KBM-7 (cell line): ENCODE measurements at regions not wholly inside any gene's neighbourhood (a gene's known extent, or its start where the extent isn't known, plus 50 kb on each side); places are given as distances from the start of the nearest gene placed in this dataset.
"Not testable (repeated sequence)": the region's sequence is repeated elsewhere in the genome, so short reads cannot be mapped to it uniquely, and the experiment has no call there.

ENCODE experiments used
- DNase-seq: peaks from one replicate; pipeline ENCODE4 v3.0.0-alpha.2; 2015
- in situ Hi-C: fragments of 300-500 bp; cut with MboI; formaldehyde crosslinking; loops from 2 replicates; pipeline ENCODE4 v1.14.3; 2020; ENCODE audit warnings: low sequenced_read_pairs, low pct_unique_long_range_greater_than_20kb, mixed read lengths

DNA sequence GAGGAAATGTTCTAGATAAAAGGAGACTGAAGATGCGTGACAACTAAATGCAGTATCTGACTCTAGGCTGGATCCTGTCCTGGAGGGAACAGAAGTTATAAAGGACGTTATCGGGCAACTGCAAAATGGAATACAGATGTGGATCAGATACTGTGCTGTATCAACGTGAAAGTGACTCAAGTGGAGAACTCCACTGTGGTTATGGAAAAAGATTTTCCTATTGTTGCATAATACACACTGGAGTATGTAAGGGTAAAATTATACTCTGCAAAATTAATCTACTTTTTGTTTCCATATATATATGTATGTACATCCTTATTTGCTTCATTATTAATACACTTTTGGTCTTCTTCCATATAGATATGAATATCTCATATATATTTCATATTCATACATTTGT, 654.0 kb downstream of the QKI start:
- no peak for DNase-seq
- in situ Hi-C loops = no loop called here

DNA sequence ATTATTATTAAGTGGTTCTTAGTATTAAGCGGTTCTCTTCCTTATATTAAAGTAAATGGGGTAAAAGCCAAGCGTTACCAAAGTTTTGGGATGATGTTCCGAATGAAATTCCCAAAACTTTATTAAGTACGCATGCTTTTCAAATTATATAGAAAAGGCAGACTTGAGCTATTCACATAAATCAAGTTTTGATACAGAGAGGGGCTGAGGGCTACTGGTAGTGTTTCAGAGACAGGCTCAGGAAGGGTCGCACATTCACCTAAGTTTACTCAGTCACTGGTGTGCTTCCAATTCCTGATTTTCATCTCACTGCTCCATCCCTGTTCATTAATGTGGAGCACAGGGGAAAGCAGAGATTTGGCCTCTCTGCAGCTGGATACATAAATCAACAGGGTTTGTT, 652.2 kb downstream of the QKI start:
- in situ Hi-C loops = no loop called here

DNA sequence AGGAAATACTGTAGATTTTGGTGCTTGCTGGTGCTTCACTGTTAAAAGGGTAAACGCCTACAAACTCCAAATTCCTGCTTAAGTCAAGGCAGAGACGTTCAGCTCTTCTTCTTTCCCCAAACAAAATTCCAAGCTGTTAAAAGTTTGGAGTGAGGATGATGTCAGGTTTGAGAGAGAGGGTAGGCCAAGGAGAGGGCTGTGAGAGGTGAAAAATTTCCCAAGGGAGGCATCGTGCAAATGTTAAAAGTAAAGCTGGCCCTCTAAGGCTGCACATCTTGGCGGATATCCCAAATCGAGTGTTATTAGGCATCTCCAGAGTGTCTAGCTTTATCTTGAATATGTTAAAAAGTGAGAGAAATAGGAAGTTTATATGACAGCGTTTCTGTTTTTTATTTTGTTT, 651.8 kb downstream of the QKI start:
- DNase-seq = no peak
- in situ Hi-C loops = no loop called here

More for the DNA sequence above, 652.2 kb downstream of the QKI start:
- no peak for DNase-seq

DNA sequence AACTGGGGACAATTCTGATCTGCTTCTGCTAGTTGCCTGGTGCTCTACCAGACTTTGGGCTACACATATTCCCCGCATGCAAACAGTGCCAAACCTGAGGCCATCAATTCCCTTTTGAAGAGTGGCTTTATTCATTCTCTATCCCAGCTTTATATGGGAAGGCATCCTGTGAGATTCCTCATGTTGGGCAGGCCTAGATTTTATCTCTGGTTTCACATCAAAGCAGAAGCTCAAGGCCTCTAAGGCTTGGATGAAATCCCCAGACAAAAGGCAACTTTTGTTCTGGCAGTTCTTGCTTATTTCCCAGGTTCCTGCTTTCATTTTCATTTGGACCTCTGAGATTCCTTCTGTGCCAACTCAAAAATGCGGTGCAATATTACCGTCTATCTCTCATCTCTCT, 648.8 kb downstream of the QKI start:
- no peak for DNase-seq
- in situ Hi-C loops = no loop called here

DNA sequence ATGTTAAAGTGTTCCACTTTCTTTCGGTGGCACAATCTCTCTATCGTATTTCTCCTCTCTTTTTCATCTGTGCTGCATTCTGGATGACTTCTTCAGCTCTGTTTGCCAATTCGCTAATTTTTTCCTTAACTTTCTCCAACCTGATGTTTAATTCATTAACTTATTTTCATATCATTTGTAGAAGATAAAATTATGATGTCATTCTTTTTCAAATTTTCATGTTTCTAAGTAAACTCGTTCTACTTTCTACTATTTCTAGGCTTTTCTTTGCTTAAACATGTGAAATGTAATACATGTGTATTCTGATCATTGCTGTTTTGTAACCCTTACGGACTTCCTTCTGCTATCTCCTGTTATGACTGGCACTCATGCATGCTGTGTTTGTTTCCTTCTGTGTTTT, 648.4 kb downstream of the QKI start:
- in situ Hi-C loops = no loop called here
- no peak for DNase-seq

DNA sequence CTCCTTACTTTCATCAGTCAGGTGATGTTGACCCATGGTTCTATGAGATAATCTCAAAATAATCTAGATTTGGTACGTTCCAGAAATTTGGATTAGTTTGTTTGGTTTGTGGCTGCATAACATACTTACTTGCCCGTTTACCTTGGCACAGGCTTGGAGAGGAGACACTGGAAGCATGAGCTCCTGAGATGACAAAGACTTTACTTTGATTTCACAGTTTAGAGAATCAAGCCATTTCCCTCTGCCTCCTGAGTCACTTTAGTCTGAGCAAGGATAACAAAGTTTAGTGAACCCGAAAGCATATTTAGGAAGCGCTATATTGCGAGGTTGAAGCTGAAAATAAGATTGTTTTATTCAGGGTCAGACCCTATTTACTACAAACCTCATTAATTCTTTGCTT, 643.4 kb downstream of the QKI start:
- in situ Hi-C loops = no loop called here
- no peak for DNase-seq

DNA sequence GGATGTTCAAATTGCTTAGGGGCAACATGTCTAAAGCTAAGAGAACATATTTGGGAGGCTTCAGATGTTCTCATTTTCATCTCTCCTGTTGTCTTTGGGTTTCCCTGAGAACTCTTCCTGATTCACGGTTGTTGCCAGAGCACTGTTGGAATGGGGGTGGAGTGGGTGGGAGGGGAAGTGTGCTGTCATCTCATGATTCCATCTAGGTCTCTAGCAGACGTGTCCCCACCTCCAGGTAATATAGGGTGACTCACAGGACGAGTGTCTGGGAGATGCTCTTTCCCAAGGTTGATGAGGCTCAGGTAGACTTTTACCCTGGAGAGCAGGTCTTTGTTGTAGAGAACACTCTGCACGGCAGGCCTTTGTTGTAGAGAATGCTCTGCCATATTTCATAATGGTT, 636.9 kb downstream of the QKI start:
- in situ Hi-C loops = no loop called here
- DNase-seq = no peak

DNA sequence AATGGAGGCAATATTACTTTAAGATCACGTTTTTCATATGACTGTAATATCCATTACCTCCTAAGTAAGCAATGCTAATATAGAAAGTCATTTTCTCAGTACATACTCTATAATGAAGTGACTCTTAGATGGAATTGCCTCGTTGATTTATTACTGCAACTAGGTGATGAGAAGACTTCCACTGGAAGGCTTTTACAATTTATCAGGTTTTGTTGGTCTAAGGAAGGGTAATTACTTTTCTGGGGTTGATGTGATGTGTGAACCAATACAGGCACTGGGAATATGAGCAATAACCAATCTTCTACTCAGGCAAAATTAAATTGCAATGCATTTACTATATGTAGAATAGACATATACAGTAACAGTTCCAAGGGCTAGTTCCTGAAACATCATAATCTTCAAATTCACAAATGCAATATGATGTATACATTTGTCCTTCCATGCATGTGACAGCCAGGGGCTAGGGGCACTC, 635.0 kb downstream of the QKI start:
- in situ Hi-C loops = no loop called here
- no peak for DNase-seq

DNA sequence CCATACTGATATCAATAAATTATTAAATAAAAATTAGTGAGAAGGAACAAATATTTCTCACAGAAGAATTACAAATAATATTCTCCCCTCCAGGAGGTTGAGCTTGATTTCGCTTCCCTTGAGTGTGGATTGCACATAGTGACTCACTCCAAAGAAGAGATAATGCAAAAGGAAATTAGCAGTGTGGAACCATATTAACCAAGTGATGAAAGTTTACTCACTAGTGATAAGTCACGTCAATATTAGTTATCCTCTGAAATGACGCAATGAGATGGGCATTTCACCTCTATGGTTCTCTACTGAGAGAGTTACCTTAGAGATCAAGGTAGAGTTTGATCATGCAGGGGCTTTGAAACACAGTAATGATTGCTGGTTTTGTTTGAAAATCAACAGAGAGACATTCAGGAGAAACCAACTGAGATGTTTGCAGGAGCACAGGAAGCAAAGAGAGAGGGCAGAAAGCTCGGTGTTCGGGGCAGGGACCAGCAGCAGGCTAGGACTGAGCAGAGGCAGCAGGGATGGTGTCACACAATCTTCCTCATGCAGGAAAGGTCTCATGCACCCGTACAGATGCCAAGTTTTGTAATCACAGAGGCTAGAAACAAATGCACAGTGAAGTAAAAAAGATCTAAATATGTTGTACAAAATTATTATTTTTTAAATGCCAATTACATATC, 634.5 kb downstream of the QKI start:
- in situ Hi-C loops = no loop called here
- no peak for DNase-seq

DNA sequence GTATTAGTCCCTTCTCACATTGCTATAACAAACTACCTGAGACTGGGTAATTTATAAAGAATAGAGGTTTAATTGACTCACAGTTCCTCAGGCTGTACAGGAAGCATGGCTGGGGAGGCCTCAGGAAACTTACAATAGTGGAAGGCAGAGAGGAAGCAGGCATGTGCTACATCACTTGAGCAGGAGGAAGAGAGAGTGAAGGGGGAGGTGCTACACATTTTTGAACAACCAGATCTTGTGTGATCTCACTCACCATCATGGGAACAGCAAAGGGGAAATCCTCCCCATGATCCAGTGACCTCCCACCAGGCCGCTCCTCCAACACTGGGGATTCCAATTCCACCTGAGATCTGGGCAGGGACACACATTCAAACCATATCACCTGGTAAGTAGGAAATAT, 630.6 kb downstream of the QKI start:
- in situ Hi-C loops = no loop called here

DNA sequence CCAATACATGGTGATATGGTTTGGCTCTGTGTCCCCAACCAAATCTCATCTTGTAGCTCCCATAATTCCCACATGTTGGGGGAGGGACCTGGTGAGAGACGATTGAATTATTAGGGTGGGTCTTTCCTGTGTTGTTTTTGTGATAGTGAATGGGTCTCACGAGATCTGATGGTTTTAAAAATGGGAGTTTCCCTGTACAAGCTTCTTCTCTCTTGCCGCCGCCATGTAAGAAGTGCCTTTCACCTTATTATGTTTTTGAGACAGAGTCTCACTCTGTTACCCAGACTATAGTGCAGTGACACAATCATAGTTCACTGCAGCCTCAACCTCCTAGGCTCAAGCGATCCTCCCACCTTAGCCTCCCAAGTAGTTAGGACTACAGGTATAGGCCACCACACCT, 629.1 kb downstream of the QKI start:
- DNase-seq, in situ Hi-C loops: not testable (repeated sequence)

More for the DNA sequence above, 630.6 kb downstream of the QKI start:
- no peak for DNase-seq

DNA sequence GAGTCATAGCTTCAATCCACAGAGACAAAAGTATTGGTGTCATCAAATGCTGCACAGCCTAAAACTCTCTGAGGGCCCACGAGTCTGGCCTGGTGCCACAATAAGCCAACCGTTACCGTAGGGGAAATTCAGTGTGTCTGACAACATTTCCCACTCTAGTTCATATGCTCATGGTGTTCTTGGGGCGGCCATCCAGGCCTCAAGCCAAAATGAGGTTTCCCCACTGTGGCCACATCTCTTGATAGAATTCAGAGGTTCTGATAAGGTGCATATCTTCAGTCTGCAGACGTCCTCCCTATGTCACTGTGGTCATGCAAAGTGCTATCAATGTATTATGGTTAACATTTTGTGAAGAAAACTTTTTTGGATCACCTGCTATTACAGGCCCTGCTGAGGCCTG, 627.7 kb downstream of the QKI start:
- in situ Hi-C loops = no loop called here
- DNase-seq = no peak

DNA sequence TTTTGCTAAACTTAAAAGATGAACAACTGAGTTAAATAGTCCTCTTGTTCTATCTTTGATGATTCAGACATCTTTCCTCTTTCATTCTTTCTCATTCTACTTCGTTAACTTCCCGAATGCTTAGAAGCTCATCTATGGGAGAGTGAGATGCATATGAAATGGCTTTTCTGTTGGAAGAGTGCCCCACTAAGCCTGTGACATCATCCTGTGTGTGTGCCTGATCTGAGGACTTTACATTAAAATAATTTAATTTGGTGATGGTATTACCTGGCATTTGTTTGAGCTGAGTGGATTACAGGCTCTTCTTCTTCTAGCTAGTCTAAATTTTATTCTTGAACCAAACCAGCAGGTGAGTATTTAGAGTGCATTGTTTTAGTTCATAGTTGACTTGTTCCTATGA, 626.5 kb downstream of the QKI start:
- in situ Hi-C loops = no loop called here
- no peak for DNase-seq

DNA sequence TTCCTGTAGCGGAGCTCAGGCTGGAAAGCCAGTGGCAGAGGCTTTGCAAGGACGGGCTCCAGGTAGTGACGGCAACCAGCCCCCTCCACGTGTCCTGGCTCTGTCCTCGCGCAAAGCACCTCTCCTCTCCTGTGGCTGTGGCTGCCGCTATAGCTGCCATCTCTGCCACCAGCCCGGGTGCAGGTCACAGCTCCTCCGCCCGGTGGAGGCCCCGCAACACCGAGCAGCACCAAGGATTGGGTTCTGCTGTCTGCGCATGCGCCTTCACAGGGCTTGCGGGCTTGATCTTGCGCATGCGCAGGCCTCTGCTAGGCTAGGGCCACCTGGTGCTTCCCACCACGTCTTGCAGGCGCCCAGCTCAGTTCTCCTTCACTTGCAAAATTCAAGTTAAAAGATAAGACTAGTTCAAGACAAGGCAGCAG, 625.4 kb downstream of the QKI start:
- in situ Hi-C loops = no loop called here
- DNase-seq = no peak

DNA sequence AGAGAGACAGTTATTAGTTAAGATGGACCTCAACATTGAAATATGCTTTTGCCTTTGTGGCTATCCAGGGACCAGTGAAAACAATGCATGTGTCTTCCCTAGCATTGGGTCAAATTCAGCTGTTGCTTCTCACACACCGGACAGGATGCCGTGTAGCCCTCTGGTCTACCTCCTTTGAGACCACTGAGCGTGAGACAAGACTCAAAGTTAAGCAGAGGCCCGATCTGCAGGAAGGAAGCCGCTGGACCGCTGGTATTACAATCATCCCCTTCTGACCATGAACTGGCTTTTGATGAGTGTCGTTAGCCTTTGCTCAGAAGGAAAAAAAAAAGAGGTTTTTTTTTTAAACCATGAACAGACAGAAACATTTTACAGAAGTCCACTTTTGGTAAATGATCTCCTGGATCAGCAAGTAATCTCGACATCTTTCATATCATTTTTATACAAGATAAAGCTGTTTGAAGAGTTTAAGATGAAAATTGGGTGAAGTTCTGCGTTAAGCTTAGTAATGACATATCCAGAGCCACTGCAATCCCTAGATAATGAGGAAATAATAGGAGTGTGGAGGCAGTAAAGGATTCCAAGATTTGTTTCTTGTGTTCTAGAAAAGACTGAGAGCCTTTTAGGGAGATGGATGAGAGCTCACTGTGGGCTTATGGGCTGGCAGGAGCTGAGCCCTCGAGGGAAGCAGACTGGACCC, 622.8 kb downstream of the QKI start:
- no peak for DNase-seq
- in situ Hi-C loops = no loop called here

DNA sequence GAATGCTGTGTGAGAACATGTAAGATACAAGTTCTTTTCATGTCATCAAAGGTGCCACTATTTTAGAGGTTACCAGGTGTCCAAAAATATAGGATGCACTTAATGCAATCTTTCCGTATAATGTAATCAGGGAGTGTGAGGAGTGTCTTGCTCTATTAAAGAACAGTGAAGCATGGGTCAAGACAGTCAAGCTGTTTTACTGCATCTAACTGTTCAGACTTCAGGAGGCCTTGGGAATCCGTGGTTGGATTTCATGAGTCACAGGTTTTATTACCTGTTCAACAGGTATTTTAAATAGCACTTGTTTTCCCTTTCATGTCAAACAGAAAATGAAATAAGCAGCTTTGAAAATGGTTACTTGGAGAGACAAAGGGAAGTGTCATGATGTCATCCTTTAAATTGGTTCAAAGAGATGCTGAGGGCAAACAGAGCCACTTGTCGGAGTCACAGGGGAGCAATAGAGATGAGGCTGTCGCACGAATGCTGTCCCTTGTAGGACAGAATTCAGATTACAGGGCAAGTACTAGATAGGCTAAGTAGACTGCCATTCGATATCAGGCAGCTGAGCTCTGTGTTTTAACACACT, 621.5 kb downstream of the QKI start:
- no peak for DNase-seq
- in situ Hi-C loops = no loop called here

DNA sequence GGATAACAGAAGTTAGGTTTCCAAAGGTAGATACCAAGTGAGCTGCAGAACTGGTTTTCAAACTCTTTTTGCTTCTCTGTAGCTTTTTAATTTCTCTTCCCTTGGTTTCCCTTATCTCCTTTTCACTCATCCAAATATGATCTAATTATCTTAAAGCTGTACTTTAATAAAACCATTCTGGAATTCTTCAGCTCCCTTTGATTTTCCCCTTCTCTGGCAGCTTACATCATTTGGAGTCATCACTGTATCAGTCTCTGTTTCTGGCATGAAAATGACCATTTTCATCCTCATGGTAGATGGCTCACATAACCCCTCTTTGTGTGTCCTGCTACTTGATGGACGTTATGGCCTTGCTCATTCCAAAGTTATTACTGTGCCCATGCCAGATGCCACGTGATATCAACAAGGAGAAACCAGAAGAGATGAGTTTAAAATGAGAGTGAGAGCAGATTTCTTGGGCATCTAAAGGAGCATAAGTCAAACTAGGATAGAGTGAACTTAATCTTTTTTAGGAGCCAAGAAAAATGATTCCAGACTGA, 620.2 kb downstream of the QKI start:
- DNase-seq = no peak
- in situ Hi-C loops = no loop called here

DNA sequence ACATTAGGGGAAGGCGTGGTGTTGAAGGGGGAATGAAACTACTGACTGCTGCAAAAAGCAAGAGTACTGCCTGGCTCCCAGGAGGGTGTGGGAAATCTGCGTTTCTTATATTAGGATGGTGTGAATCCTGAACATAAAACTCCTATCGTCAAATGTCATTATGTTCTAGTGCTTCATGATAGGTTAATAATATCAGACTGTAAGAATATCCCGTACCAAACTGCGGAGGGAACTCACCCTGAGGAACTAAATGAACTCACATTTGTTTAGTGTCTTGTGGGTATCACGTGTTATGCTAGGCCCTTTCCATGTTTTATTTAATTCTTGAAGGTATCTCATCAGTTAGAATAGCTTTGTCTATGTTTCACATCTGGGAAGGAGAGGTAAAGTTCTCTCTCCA, 610.7 kb downstream of the QKI start:
- in situ Hi-C loops = no loop called here
- no peak for DNase-seq

DNA sequence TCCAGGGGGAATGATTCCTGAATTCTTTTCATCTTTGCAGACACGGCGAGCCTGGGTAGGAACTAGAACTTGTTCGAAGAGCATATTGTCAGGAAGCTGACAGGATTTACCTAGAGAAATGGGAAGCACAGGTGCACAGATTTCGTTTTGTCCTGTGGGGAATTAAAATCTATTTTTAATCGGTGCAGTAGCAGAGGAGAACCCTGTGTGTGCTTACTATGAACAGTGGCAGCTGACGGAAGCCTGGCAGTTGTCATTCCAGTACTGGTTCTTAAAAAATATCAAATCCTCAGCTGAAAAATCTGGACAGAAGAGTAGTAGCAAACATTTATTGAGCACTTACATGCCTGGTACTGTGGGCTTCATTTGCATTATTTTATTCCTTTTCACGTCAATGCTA, 609.0 kb downstream of the QKI start:
- DNase-seq = no peak
- in situ Hi-C loops = no loop called here

DNA sequence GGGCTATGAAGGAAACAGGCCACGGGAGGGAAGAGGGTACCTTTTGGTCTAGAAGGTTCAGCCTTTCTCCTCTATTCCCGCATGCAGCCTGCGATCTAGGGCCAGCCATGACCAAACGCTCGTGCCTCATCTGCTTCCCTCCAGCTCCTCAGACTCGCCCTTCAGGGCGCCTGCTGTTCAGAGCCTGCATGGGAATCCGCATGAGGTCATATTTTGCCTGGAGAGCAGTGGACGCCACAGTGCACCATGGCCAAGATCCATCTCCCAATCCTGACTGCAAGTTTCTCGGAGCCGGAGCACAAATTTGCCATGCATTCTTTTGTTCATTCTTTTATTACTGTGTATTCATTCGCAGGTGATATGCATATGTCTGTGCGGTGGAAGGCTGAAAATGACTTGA, 608.1 kb downstream of the QKI start:
- in situ Hi-C loops = no loop called here
- no peak for DNase-seq
